ENCODE measurements at regions not wholly inside any gene's neighbourhood (a gene's known extent, or its start where the extent isn't known, plus 50 kb on each side); places are given as distances from the start of the nearest gene placed in this dataset.
"Not testable (repeated sequence)": the region's sequence is repeated elsewhere in the genome, so short reads cannot be mapped to it uniquely, and the experiment has no call there.

- DNase-seq (ENCODE audit: low spot score); in situ Hi-C loops (cut with MboI; ENCODE audit: low sequenced_read_pairs, unreplicated experiment): not testable (repeated sequence)
Measured at GRCh38 chr9:138174954-138175353, 297.4 kb downstream of the CACNA1B start.

- in situ Hi-C loops (cut with MboI; ENCODE audit: low sequenced_read_pairs, unreplicated experiment); DNase-seq (ENCODE audit: low spot score): not testable (repeated sequence)
Measured at GRCh38 chr9:138175354-138175753, 297.8 kb downstream of the CACNA1B start.

- in situ Hi-C loops (cut with MboI; ENCODE audit: low sequenced_read_pairs, unreplicated experiment); DNase-seq (ENCODE audit: low spot score): not testable (repeated sequence)
Measured at GRCh38 chr9:138177091-138177490, 299.5 kb downstream of the CACNA1B start.

GRCh38 chr9:138179003-138179402, 301.4 kb downstream of the CACNA1B start:
- in situ Hi-C loops (cut with MboI; ENCODE audit: low sequenced_read_pairs, unreplicated experiment); DNase-seq (ENCODE audit: low spot score): not testable (repeated sequence)

- DNase-seq (ENCODE audit: low spot score); in situ Hi-C loops (cut with MboI; ENCODE audit: low sequenced_read_pairs, unreplicated experiment): not testable (repeated sequence)
Measured at GRCh38 chr9:138179671-138180070, 302.1 kb downstream of the CACNA1B start.

GRCh38 chr9:138181963-138182362, 304.4 kb downstream of the CACNA1B start:
- in situ Hi-C loops (cut with MboI; ENCODE audit: low sequenced_read_pairs, unreplicated experiment); DNase-seq (ENCODE audit: low spot score): not testable (repeated sequence)

- DNase-seq (ENCODE audit: low spot score); in situ Hi-C loops (cut with MboI; ENCODE audit: low sequenced_read_pairs, unreplicated experiment): not testable (repeated sequence)
Measured at GRCh38 chr9:138197156-138197555, 319.6 kb downstream of the CACNA1B start.

- in situ Hi-C loops (cut with MboI; ENCODE audit: low sequenced_read_pairs, unreplicated experiment); DNase-seq (ENCODE audit: low spot score): not testable (repeated sequence)
Measured at GRCh38 chr9:138198963-138199362, 321.4 kb downstream of the CACNA1B start.

GRCh38 chr9:138199917-138200316, 322.3 kb downstream of the CACNA1B start:
- in situ Hi-C loops (cut with MboI; ENCODE audit: low sequenced_read_pairs, unreplicated experiment); DNase-seq (ENCODE audit: low spot score): not testable (repeated sequence)

- in situ Hi-C loops (cut with MboI; ENCODE audit: low sequenced_read_pairs, unreplicated experiment); DNase-seq (ENCODE audit: low spot score): not testable (repeated sequence)
Measured at GRCh38 chr9:138200481-138201142, 323.0 kb downstream of the CACNA1B start.

GRCh38 chr9:138201167-138201889, 323.7 kb downstream of the CACNA1B start:
- DNase-seq (ENCODE audit: low spot score); in situ Hi-C loops (cut with MboI; ENCODE audit: low sequenced_read_pairs, unreplicated experiment): not testable (repeated sequence)

- DNase-seq (ENCODE audit: low spot score), result peak; percentile 3
- in situ Hi-C loops (cut with MboI; ENCODE audit: low sequenced_read_pairs, unreplicated experiment), result not testable (repeated sequence)
Measured at GRCh38 chr9:138202043-138202442, 324.5 kb downstream of the CACNA1B start.

GRCh38 chr9:138203304-138203703, 325.7 kb downstream of the CACNA1B start:
- DNase-seq (ENCODE audit: low spot score); in situ Hi-C loops (cut with MboI; ENCODE audit: low sequenced_read_pairs, unreplicated experiment): not testable (repeated sequence)

- in situ Hi-C loops (cut with MboI; ENCODE audit: low sequenced_read_pairs, unreplicated experiment); DNase-seq (ENCODE audit: low spot score): not testable (repeated sequence)
Measured at GRCh38 chr9:138203872-138204271, 326.3 kb downstream of the CACNA1B start.

- in situ Hi-C loops (cut with MboI; ENCODE audit: low sequenced_read_pairs, unreplicated experiment), result not testable (repeated sequence)
- peak; percentile 1 for DNase-seq (ENCODE audit: low spot score)
Measured at GRCh38 chr9:138206108-138206507, 328.5 kb downstream of the CACNA1B start.

GRCh38 chr9:138207300-138208179, 330.0 kb downstream of the CACNA1B start:
- DNase-seq (ENCODE audit: low spot score); in situ Hi-C loops (cut with MboI; ENCODE audit: low sequenced_read_pairs, unreplicated experiment): not testable (repeated sequence)

- in situ Hi-C loops (cut with MboI; ENCODE audit: low sequenced_read_pairs, unreplicated experiment), result not testable (repeated sequence)
- DNase-seq (ENCODE audit: low spot score), result peak; percentile 2
Measured at GRCh38 chr9:138209071-138209644, 331.6 kb downstream of the CACNA1B start.

GRCh38 chr9:138210388-138210986, 332.9 kb downstream of the CACNA1B start:
- in situ Hi-C loops (cut with MboI; ENCODE audit: low sequenced_read_pairs, unreplicated experiment), result not testable (repeated sequence)

More at GRCh38 chr9:138210388-138210986, 332.9 kb downstream of the CACNA1B start:
- DNase-seq (ENCODE audit: low spot score), result not testable (repeated sequence)
